ENCODE measurements at regions not wholly inside any gene's neighbourhood (a gene's known extent, or its start where the extent isn't known, plus 50 kb on each side); places are given as distances from the start of the nearest gene placed in this dataset.
A peak's percentile ranks its signal among the peaks of the same experiment; 100 is the strongest.

DNA sequence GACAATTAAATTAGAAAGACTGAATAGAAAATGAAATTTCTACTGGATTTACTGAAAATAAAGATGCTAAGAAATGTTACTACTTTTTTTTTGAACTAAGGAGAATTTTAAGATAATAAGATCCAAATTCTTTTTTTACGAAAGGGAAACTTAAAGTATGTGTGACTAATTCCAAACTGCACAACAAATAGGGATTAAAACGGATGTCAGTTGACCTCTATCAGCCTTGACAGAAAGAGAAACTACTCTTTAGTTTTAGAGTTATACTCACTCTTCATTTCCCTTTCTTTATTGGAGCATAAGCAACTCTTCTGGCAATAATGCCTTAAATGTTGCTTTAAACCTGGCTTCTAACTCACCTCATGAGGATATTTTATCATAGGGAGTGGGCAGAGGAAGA is 273.8 kb downstream of the SLITRK6 start:
- Histone ChIP-seq H3K36me3 (ENCODE audit: control insufficient read depth in 4 of 4, insufficient read depth in 4 of 4, low read length in 4 of 4) (no peaks in the 10 kb centered on the region), H3K4me3 (no peak overlapping the region), H3K27ac (ENCODE audit: low read depth in 1 of 2, low read length in 1 of 2) (no peak overlapping the region), H3K27me3 (ENCODE audit: control insufficient read depth in 3 of 3, insufficient read depth in 3 of 3, low read length in 2 of 3) (no peaks in the 10 kb centered on the region), H3K4me1 (ENCODE audit: control insufficient read depth in 5 of 5, insufficient read depth in 5 of 5, low read length in 5 of 5) (peaks cover 0 to 30% (median 8%) of the 10 kb centered on the region in 5 donors), H3K9ac (ENCODE audit: insufficient read depth in 1 of 2, low read length in 2 of 2) (no peak overlapping the region), H3K9me3 (ENCODE audit: control insufficient read depth in 4 of 4, insufficient read depth in 3 of 4, low read length in 3 of 4) (no peaks in the 10 kb centered on the region)
- no peak for DNase-seq
- TF ChIP-seq, protein P1, sequence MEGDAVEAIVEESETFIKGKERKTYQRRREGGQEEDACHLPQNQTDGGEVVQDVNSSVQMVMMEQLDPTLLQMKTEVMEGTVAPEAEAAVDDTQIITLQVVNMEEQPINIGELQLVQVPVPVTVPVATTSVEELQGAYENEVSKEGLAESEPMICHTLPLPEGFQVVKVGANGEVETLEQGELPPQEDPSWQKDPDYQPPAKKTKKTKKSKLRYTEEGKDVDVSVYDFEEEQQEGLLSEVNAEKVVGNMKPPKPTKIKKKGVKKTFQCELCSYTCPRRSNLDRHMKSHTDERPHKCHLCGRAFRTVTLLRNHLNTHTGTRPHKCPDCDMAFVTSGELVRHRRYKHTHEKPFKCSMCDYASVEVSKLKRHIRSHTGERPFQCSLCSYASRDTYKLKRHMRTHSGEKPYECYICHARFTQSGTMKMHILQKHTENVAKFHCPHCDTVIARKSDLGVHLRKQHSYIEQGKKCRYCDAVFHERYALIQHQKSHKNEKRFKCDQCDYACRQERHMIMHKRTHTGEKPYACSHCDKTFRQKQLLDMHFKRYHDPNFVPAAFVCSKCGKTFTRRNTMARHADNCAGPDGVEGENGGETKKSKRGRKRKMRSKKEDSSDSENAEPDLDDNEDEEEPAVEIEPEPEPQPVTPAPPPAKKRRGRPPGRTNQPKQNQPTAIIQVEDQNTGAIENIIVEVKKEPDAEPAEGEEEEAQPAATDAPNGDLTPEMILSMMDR (IDR thresholded peaks at IDR 0.05; ENCODE audit: control extremely low read depth, extremely low read depth), result no peak
- ATAC-seq (ENCODE audit: insufficient read depth, low FRiP score), result no peak
- 67 to 84% methylated on average over 2 of the region's 2 CpGs for WGBS, 2 donors

DNA sequence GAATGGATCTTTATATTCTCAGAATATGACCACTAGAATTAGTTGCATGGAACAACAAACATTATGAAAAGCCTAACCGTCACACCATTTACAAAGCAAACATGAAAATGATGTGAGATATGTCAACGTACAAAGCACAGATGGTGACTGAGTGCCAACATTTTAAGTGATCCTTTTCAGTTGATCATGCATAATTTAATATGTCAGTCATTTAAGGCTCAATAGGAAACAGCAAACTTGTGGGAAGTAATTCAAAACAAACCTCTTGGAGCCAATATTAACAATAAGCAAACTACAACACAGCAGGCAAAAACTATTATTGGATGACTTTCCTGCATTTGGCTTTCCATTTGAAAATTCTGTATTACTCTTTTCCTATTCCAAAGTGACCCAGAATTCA is 277.6 kb downstream of the SLITRK6 start:
- Histone ChIP-seq H3K4me1 (ENCODE audit: control insufficient read depth in 5 of 5, insufficient read depth in 5 of 5, low read length in 5 of 5) (peaks cover 0 to 20% (median 6%) of the 10 kb centered on the region in 5 donors), H3K27ac (ENCODE audit: low read depth in 1 of 2, low read length in 1 of 2) (no peak overlapping the region), H3K9me3 (ENCODE audit: control insufficient read depth in 4 of 4, insufficient read depth in 3 of 4, low read length in 3 of 4) (no peaks in the 10 kb centered on the region), H3K36me3 (ENCODE audit: control insufficient read depth in 4 of 4, insufficient read depth in 4 of 4, low read length in 4 of 4) (no peaks in the 10 kb centered on the region), H3K27me3 (ENCODE audit: control insufficient read depth in 3 of 3, insufficient read depth in 3 of 3, low read length in 2 of 3) (no peaks in the 10 kb centered on the region), H3K4me3 (no peak overlapping the region), H3K9ac (ENCODE audit: insufficient read depth in 1 of 2, low read length in 2 of 2) (no peak overlapping the region)
- WGBS, 2 donors, result 48 to 73% methylated on average over 2 of the region's 2 CpGs
- ATAC-seq (ENCODE audit: insufficient read depth, low FRiP score) (no peak), DNase-seq (peak in 2 of 3 donors; percentile 85 to 87)
- TF ChIP-seq, protein P1 (IDR thresholded peaks at IDR 0.05; ENCODE audit: control extremely low read depth, extremely low read depth), result no peak

DNA sequence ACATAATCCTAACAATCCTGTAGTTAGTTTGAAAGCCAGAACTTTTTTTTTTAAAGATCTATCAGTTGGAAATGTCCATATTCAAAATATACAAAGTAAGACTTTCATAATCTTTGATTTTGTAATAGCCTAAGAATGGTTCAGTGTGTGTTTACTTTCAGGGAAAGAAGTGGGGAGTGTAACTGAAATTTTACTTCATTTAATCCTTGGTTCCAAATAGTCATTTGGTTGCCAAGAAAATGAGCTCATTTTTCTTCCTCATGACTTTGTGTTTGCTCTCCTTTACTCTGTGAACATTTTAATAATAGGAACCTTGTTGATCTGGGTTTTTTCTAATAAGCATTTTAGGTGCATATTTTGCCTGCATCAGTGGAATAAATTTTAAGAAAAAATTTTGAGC is 278.8 kb downstream of the SLITRK6 start:
- Histone ChIP-seq H3K4me3 (no peak overlapping the region), H3K27me3 (ENCODE audit: control insufficient read depth in 3 of 3, insufficient read depth in 3 of 3, low read length in 2 of 3) (no peaks in the 10 kb centered on the region), H3K27ac (ENCODE audit: low read depth in 1 of 2, low read length in 1 of 2) (no peak overlapping the region), H3K9me3 (ENCODE audit: control insufficient read depth in 4 of 4, insufficient read depth in 3 of 4, low read length in 3 of 4) (no peaks in the 10 kb centered on the region), H3K4me1 (ENCODE audit: control insufficient read depth in 5 of 5, insufficient read depth in 5 of 5, low read length in 5 of 5) (peaks cover 0 to 20% (median 6%) of the 10 kb centered on the region in 5 donors), H3K9ac (ENCODE audit: insufficient read depth in 1 of 2, low read length in 2 of 2) (no peak overlapping the region), H3K36me3 (ENCODE audit: control insufficient read depth in 4 of 4, insufficient read depth in 4 of 4, low read length in 4 of 4) (no peaks in the 10 kb centered on the region)
- TF ChIP-seq, protein P1 (IDR thresholded peaks at IDR 0.05; ENCODE audit: control extremely low read depth, extremely low read depth), result no peak
- ATAC-seq (ENCODE audit: insufficient read depth, low FRiP score) (peak; percentile 53), DNase-seq (peak in 2 of 3 donors; percentile 95)

DNA sequence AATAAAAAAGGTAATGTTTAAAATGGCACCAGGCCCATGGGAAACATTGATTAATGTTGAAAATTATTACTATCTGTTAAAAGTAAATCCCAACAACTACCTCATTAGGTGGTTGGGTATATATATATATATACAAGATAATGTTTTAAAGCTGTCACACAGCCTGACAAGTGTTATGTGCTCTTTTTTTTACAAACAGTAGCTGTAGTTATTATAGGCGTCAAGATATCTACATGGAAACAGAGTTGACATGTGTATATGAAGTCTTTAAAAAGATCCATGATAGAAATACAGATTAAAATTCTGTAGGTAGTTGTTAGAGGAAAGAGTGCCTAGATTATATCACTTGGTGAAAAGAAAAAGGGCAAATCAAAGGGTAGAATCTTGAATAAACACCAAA is 279.9 kb downstream of the SLITRK6 start:
- Histone ChIP-seq H3K4me1 (ENCODE audit: control insufficient read depth in 5 of 5, insufficient read depth in 5 of 5, low read length in 5 of 5) (peaks cover 0 to 22% (median 6%) of the 10 kb centered on the region in 5 donors), H3K4me3 (no peak overlapping the region), H3K36me3 (ENCODE audit: control insufficient read depth in 4 of 4, insufficient read depth in 4 of 4, low read length in 4 of 4) (no peaks in the 10 kb centered on the region), H3K27me3 (ENCODE audit: control insufficient read depth in 3 of 3, insufficient read depth in 3 of 3, low read length in 2 of 3) (no peaks in the 10 kb centered on the region), H3K27ac (ENCODE audit: low read depth in 1 of 2, low read length in 1 of 2) (no peak overlapping the region), H3K9me3 (ENCODE audit: control insufficient read depth in 4 of 4, insufficient read depth in 3 of 4, low read length in 3 of 4) (no peaks in the 10 kb centered on the region), H3K9ac (ENCODE audit: insufficient read depth in 1 of 2, low read length in 2 of 2) (no peak overlapping the region)
- DNase-seq, result peak in 1 of 3 donors; percentile 10
- TF ChIP-seq, protein P1 (IDR thresholded peaks at IDR 0.05; ENCODE audit: control extremely low read depth, extremely low read depth), result no peak
- ATAC-seq (ENCODE audit: insufficient read depth, low FRiP score), result no peak
- WGBS, 2 donors, result 55 to 83% methylated on average over 1 of the region's 1 CpG

Measured in lung (tissue), 11 donors.